HG02798 (cell line): ENCODE measurements at regions not wholly inside any gene's neighbourhood (a gene's known extent, or its start where the extent isn't known, plus 50 kb on each side); places are given as distances from the start of the nearest gene placed in this dataset.

ENCODE experiments used
- ATAC-seq: cut with Tn5 transposase; IDR thresholded peaks from one replicate; pipeline ENCODE4 v1.9.1; 2021; ENCODE audit warnings: mild to moderate bottlenecking; ENCODE audit not compliant: unreplicated experiment, poor library complexity

DNA sequence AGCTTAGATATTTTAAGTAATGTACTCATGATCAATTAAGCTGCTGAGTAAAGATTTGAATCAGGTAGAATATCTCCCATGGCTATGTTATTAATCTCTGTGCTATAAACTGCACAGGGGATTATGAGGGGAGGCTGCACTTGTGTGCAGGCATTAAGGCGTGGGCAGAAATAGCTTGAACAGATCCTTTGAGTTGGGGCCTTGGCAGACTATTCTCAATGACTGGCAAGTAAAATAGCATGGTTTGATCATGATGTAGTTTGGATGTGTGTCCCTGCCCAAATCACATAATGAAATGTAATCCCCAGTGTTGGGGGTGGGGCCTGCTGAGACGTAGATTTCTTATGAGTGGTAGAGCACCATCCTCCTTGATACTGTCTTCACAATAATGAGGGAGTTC is 220.3 kb downstream of the PLPP3 start:
- no peak for ATAC-seq

- no peak for ATAC-seq
Observed at GRCh38 chr1:56357927-56358690, 221.3 kb downstream of the PLPP3 start.

DNA sequence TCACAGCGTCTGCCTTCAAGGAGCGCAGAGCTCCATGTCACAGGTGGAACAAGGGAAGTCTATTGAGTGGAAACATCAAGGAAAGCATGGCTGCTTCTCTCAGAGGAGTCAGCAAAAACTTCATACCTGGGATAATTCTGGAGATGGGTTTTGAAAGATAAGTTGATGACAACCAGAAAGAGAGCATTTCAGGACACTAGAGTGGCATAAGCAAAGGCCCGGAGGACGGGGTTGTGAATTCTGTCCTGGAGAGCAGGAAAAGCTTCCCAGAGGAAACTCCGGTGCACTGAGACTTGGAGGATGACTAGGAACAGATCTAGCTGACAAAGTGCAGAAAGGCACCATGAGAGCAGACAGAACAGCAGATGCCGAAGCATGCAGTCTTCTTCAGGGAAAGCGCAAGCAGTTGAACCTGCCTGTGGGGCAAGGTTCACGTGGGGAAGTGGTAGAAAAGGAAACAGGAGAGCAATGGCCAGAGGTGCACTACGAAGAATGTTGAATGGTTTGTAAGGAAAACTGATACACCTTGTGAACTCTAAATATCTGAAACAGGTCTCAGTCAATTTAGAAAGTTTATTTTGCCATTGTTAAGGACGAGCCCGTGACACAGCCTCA is 222.9 kb downstream of the PLPP3 start:
- ATAC-seq: no peak

DNA sequence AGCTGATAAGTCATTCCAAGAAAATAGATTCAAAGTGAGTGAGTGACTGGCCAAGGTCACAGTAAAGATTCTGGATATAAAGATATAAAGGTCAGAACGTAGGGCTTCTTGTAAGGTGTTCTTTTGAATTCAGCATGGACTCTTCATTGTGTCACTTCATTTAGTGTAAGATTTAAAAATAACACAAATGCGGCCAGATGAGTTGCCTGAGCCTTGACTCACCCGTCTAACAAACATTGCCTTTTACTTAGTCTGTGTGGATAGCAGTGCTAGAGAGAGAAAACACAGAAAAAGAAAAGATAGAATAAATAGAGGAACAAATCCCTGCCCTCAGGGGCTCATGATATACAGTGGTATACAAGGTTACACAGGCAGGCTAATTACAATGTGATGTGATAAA is 223.4 kb downstream of the PLPP3 start:
- no peak for ATAC-seq

- no peak for ATAC-seq
Observed at GRCh38 chr1:56355422-56355821, 223.9 kb downstream of the PLPP3 start.

DNA sequence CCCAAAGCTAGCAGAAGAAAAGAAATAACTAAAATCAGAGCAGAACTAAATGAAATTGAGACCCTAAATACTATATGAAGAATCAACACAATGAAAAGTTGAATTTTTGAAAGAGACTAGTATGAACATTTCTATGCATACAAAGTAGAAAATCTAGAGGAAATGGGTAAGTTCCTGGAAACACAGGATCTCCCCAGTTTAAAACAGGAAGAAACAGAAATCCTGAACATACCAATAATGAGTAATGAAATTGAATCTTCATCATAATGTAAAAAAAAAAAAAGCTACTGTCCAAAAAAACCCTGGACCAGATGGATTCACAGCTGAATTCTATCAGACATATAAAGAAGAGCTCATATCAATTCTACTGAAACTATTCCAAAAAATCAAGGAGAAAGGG is 233.5 kb downstream of the PLPP3 start:
- no peak for ATAC-seq

GRCh38 chr1:56340977-56341376 is 238.4 kb downstream of the PLPP3 start:
- ATAC-seq: no peak

DNA sequence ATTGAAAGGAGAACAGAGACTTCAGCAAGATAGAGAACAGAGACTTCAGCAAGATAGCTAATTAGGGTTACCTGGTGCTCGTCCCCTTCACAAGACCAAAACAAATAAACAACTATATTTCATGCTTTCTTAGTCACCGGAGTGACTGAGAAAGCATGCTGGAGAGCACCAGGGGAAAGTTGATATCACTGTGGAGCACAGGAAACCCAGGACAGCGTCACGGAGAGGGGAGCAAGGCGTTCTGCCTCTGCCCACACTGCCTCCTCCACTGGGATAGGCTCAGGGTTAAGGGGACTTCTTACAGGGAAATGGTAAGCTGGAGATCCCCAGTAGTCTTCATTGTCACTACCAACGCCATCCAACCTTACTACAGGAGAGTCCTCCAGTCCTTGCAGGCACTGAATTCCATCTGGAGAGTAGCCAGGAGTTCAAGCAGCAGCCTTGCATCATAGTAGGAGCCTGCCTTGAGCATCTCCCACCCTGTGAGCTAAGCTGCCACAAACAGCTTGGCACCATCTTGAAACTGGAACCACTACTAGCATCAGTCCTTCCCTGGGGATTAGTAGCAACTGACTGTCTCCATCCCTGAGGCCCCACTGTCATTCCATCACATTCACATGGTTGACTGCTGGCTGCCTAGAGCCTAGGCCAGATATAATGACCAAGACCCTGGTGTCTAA is 239.4 kb downstream of the PLPP3 start:
- no peak for ATAC-seq

DNA sequence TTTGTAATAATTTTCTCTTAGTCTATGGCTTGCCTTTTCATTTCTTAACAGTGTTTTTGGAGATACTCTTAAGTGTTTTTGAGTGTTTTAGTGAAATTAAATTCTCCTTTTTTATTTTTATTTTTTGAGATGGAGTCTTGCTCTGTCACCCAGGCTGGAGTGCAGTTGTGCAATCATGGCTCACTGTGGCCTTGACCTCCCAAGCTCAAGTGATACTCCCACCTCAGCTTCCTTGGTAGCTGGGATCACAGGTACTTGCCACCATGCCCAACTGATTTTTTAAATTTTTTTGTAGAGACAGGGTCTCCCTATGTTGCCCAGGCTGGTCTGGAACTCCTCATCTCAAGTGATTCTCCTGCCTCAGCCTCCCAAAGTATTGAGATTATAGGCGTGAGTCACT is 240.3 kb downstream of the PLPP3 start:
- ATAC-seq: no peak

DNA sequence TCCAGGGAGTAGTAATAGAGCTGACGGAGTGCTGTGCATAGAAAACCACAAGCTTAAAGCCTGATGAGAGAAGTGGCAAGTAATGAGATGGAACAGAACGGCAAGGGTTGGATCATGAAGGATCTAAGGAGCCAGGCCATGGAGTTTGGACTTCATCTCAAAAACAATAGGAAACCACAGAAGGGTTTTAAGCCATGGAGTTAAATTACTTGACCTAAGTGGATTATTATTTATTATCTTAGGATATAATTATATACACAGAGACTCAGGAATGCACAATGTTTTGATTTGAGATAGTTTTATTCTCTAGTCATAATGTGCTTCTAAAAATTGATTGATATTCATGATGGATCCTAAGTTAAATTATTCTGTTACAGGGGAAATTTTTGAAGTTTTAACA is 242.4 kb downstream of the PLPP3 start:
- no peak for ATAC-seq

- no peak for ATAC-seq
Observed at GRCh38 chr1:56335394-56335793, 244.0 kb downstream of the PLPP3 start.

DNA sequence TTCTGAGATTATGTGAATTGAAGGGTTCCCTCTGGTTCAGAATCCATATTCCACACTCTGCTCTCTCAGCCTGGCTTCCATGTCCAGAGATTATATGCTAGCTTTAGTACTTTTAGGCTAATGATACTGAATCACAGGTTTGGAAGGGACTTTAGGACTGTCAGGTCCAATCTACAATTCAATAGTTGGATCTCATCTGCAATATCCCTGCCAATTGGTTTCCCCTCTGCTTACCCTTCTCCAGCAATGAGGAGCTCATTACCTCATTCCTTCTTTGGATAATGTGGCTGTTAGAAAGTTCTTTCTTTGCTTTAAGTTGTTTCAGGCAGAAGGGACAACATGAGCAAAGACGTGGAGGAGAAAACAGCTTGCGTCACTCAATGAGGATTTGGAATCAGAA is 245.3 kb downstream of the PLPP3 start:
- ATAC-seq: no peak

DNA sequence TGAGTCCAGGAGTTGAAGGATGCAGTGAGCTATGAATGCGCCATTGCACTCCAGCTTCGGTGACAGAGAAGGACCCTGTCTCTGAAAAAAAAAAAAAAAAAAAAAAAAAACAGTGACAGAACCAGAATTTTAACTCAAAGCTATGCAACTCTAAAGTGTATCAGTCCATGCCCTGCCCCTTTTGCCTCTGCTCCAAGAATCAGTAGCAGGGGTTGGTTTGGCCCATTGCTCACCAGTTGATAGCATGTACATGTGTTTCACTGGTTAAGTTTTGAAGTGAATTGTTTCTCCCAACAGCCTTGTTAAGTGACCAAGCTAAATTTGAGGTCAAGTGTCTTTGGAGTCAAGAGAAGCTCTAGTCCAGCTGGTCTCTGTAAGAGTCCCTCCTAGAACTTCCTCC is 245.9 kb downstream of the PLPP3 start:
- ATAC-seq: no peak

DNA sequence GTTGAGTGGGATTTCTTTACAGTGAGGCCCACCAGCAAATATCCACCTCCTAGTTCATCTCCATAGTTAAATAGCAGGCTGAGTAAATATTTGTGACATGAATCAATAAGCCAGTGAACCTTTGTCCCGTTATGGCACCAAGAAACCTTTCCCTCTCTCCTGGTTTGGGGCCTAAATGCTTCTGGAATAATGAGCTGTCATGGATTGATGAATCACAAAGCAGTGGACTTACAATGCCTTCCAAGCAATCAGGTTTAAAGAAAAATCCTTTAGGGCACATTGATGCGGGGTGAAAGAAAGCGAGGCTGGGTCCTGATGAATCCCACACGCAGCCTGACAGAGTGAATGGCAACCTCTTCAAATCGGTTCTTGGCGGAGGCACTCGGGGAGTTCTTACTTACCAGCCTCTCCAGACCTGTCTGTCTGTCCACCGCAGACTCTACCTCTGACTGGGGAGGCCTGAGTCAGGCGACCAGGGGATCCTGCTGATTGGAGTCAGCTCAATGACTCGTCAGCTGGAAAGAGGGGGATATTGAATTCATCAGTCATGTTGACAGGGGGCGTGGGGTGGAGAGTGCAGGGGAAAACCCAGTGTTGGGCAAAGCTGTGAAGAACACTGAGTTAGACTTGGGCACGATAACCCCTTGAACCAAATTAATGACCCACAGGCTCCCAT is 247.3 kb downstream of the PLPP3 start:
- peak; percentile 38 for ATAC-seq

DNA sequence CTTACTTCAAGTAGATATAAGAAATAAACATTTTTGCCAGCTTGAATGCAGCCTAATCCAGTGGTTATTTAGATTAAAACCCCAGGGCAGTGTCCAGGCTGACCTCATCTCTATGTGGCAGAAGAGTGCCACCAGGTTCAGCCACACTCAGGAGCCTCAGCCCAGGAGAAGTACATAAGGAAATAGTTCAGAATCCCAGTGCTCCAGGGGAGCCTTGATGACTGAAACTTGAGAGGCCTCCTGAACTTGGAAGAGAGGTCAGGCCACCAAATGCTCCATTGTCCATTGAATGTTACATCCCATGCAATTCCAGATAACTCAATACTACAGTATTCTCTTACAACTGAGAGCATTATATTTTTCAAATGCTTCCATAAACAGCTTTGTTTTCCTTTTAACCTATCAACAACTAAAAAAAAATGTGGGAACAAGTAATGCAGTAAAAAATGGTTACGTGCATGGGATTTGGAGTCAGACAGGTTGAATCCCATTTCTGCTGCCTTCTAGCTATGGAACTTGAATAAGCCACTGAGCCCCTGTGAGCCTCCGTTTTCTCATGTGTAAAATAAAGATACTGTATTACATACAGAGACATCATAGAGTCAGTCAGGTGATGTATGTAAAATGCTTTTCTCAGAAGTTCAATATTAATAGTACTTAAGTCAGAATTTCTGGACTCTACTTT is 248.0 kb downstream of the PLPP3 start:
- no peak for ATAC-seq

DNA sequence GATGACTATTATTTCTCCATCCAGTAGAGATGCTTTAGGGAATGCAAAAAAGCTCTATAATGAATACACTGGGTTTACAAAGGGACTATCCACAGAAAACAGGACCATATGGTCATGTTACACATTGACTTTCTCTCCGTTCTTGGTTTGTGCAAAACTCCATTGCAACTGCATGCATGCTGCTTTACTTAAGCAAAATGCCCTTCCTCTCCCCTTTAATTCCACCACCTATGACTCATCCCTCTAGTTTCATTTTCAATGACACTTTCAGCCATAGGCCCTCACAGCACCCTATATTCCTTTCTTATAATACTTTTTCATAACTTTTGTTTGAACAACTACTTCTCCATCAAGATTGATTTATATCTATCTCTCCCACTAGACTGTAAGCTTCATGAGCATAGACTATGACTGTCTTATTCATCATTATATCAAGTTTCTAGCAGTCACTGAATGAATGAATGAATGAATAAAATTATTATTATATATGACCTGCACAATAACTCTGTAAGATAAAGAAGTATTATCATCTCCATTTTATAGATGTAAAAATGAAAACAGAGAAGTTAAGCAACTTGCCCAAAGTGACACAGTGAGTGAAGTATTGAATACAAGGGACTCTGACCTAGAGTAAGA is 248.9 kb downstream of the PLPP3 start:
- ATAC-seq: peak; percentile 79

DNA sequence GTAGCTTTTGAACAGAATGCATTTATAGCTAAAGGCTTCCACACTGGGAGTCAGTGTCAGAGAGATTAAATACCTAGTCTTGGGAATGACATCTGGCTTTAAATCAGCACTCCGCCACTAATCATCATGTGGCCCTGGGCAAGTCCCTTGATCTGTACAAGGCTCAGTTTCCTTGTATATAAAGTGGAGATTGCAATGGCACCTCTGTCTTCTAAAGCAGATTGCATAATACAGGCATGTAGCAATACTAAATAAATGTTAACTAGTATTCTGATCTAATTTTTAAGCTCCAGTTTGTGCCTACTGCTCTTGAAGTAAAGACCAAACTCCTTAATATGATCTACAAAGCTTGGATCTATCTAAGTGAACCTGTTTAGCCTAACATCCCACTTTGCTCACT is 249.4 kb downstream of the PLPP3 start:
- no peak for ATAC-seq

DNA sequence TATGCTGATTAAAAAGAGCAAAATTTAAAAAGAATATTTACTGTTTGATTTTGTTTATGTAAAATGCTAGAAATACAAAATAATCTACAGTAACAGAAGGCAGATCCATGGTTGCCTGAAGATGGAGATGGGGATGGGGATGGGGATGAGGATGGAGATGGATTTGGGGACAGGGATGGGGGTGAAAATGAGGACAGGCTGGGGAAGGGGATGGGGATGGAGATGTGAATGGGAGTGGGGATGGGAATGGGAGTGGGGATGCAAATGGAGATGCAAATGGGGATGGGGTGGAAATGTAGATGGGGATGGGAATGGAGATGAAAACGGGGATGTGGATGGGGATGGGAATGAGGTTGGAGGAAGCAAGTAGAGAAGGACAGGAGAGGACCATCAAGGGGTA is 252.2 kb downstream of the PLPP3 start:
- ATAC-seq: no peak

DNA sequence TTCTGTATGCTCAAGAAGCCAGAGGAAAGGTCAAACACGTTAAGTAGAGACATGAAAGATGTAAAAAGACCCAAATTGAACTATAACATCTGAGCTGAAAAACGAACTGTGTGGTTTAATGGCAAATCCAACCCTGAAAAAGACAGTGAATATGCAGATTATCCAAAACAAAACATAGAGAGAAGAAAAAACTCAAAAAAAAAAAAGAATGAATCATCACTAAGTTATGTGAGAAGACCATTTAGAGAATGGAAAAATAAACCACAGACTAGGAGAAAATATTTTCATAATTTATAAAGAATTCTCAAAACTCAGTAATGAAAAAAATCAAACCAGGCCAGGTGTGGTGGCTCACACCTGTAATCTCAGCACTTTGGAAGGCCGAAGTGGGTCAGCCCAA is 253.3 kb downstream of the PLPP3 start:
- no peak for ATAC-seq

- ATAC-seq: no peak
Observed at GRCh38 chr1:56324504-56324903, 254.9 kb downstream of the PLPP3 start.
